GM18505 (cell line): ENCODE measurements at regions not wholly inside any gene's neighbourhood (a gene's known extent, or its start where the extent isn't known, plus 50 kb on each side); places are given as distances from the start of the nearest gene placed in this dataset.

Source experiments
- ATAC-seq: cut with Tn5 transposase; IDR thresholded peaks from one replicate; pipeline ENCODE4 v1.9.1; 2021; ENCODE audit not compliant: unreplicated experiment
- POLR2A ChIP-seq: IDR thresholded peaks from 4 replicates; pipeline ENCODE4 v1.6.1; 2011; ENCODE audit warnings: borderline replicate concordance; ENCODE audit not compliant: insufficient read depth, insufficient read length; ENCODE audit errors: extremely low read depth

- TF ChIP-seq POLR2A, result no peak
- ATAC-seq, result no peak
Measured at GRCh38 chr4:186016796-186017195, 52.2 kb upstream of the TLR3 start.

GRCh38 chr4:186017801-186018200 lies 51.2 kb upstream of the TLR3 start:
- no peak for ATAC-seq
- TF ChIP-seq POLR2A, result no peak

GRCh38 chr4:186018261-186018660 lies 50.7 kb upstream of the TLR3 start:
- no peak for ATAC-seq
- TF ChIP-seq POLR2A, result no peak

- TF ChIP-seq POLR2A, result no peak
- ATAC-seq, result no peak
Measured at GRCh38 chr4:186018784-186019183, 50.2 kb upstream of the TLR3 start.
